SU-DHL-6 (cell line): ENCODE measurements at regions not wholly inside any gene's neighbourhood (a gene's known extent, or its start where the extent isn't known, plus 50 kb on each side); places are given as distances from the start of the nearest gene placed in this dataset.

ENCODE experiments used
- H2AFZ ChIP-seq: fragments of 200-600 bp; sonication (generic); 2 replicates; pipeline ENCODE4 v1.6.1; 2014; ENCODE audit warnings: low read depth, mild to moderate bottlenecking, moderate library complexity, mixed read lengths, antibody characterized with exemption, low read length; ENCODE audit not compliant: severe bottlenecking
- H3F3A ChIP-seq: fragments of 200-600 bp; shearing (Covaris generic); 2 replicates; pipeline ENCODE4 v1.6.0; 2016; ENCODE audit warnings: antibody characterized with exemption, mild to moderate bottlenecking; ENCODE audit not compliant: insufficient read depth
- H3K27ac ChIP-seq: fragments of 200-600 bp; sonication (generic); 2 replicates; pipeline ENCODE4 v1.5.1; 2016; ENCODE audit warnings: low read depth, mild to moderate bottlenecking, low read length, moderate library complexity, mixed read lengths
- H3K27me3 ChIP-seq: fragments of 200-600 bp; sonication (generic), shearing (Covaris generic); 2 replicates; pipeline ENCODE4 v1.6.0; 2014; ENCODE audit warnings: mild to moderate bottlenecking, low read length
- H3K36me3 ChIP-seq: fragments of 200-600 bp; sonication (generic); 2 replicates; pipeline ENCODE4 v1.6.1; 2014; ENCODE audit warnings: mild to moderate bottlenecking, low read length, mixed read lengths
- H3K4me2 ChIP-seq: fragments of 300-600, 200-600 bp; shearing (Covaris generic), sonication (generic); 2 replicates; pipeline ENCODE4 v1.6.0; 2014; ENCODE audit warnings: low read length, low read depth, mild to moderate bottlenecking; ENCODE audit not compliant: poor library complexity, severe bottlenecking
- H3K4me3 ChIP-seq: fragments of 200-600 bp; sonication (generic); 2 replicates; pipeline ENCODE4 v1.5.1; 2014; ENCODE audit warnings: antibody characterized with exemption, low read length, mild to moderate bottlenecking, mixed read lengths; ENCODE audit not compliant: insufficient read depth, poor library complexity, severe bottlenecking
- H3K79me2 ChIP-seq: fragments of 200-600 bp; sonication (generic); 2 replicates; pipeline ENCODE4 v1.6.1; 2014; ENCODE audit warnings: mild to moderate bottlenecking, low read length, moderate library complexity; ENCODE audit not compliant: insufficient read depth
- H3K9ac ChIP-seq: fragments of 200-600 bp; sonication (generic); 2 replicates; pipeline ENCODE4 v1.7.0; 2014; ENCODE audit warnings: mild to moderate bottlenecking, low read length
- H3K9me2 ChIP-seq: fragments of 200-600 bp; sonication (generic); replicated peaks from 2 replicates; pipeline ENCODE4 v1.6.1; 2014; ENCODE audit warnings: low read length; ENCODE audit not compliant: insufficient read depth
- H3K9me3 ChIP-seq: fragments of 200-600 bp; sonication (generic); 2 replicates; pipeline ENCODE4 v1.6.1; 2014; ENCODE audit warnings: low read length, mixed read lengths; ENCODE audit not compliant: insufficient read depth
- H4K20me1 ChIP-seq: fragments of 200-600 bp; sonication (generic); 2 replicates; pipeline ENCODE4 v1.6.1; 2014; ENCODE audit warnings: low read depth, mild to moderate bottlenecking, antibody characterized with exemption, low read length, moderate library complexity, mixed read lengths
- CTCF ChIP-seq: fragments of 200-600 bp; sonication (generic); IDR thresholded peaks from one replicate; pipeline ENCODE4 v1.5.1; 2017; ENCODE audit warnings: antibody characterized with exemption, mild to moderate bottlenecking, low read length, moderate library complexity; ENCODE audit not compliant: insufficient read depth, poor library complexity, severe bottlenecking
- EZH2phosphoT487 ChIP-seq: fragments of 200-600 bp; sonication (generic), shearing (Covaris generic); conservative IDR thresholded peaks from 2 replicates; pipeline ENCODE4 v1.6.1; 2018; ENCODE audit warnings: mild to moderate bottlenecking, antibody characterized with exemption, low read length, moderate library complexity, mixed read lengths

- no peaks in the 10 kb centered on the region for H3K79me2 ChIP-seq
- TF ChIP-seq EZH2phosphoT487 (no peak), CTCF (no peak)
- H3K9me3 ChIP-seq = no peaks in the 10 kb centered on the region
- H3K9ac ChIP-seq = no peak overlapping the region
- H3K4me3 ChIP-seq = no peak overlapping the region
- no peak overlapping the region for H3K4me2 ChIP-seq
- no peaks in the 10 kb centered on the region for H3K36me3 ChIP-seq
- no peaks in the 10 kb centered on the region for H3K9me2 ChIP-seq
- no peaks in the 10 kb centered on the region for H3F3A ChIP-seq
- H2AFZ ChIP-seq = no peak overlapping the region
- H4K20me1 ChIP-seq = no peaks in the 10 kb centered on the region
- H3K27ac ChIP-seq = no peak overlapping the region
- no peaks in the 10 kb centered on the region for H3K27me3 ChIP-seq
These were observed 121.1 kb downstream of the C5orf15 start for GRCh38 chr5:133847301-133847700.

DNA sequence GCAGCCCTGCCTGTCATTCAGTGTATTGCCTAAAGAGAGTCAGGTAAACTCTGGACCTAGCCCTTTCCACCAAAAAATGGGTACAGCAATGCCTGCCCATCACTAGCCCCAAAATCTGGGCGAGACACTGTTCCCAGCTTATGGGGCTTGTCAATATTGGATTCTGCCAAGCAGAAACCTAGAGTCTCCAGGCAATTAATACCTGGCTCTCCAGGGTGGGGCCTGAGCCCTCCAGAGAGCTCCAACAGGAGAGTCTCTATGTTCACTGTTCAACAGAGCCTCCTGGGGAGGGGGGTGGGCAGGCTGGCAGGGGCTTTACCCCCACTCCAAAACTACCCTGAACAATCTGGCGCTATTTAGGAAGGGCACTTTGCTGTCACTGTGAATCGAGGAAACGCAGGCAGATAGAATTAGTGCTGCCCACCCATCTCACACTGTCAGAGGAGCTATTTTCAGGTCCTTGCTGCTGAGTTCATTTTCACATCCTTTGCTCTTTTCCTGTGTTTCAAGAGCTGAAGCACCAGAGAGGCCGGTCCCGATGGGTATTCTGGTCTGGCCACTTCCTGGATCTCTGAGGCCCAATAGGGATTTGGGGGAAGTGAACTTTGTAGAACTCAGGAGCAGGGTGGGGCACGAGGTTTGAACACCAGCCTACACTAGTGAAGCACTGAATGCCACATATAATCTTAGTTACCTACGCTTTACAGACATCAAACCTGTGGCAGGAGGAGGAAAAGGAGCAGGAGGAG, 121.8 kb downstream of the C5orf15 start:
- no peak overlapping the region for H3K4me3 ChIP-seq
- H3K27ac ChIP-seq = no peak overlapping the region
- H3K9me3 ChIP-seq = no peaks in the 10 kb centered on the region
- no peaks in the 10 kb centered on the region for H3K27me3 ChIP-seq
- no peak overlapping the region for H2AFZ ChIP-seq
- H3K36me3 ChIP-seq = no peaks in the 10 kb centered on the region
- H3K79me2 ChIP-seq = no peaks in the 10 kb centered on the region
- H3K4me2 ChIP-seq = no peak overlapping the region
- H3K9me2 ChIP-seq = no peaks in the 10 kb centered on the region
- H3F3A ChIP-seq = no peaks in the 10 kb centered on the region
- TF ChIP-seq EZH2phosphoT487 = no peak
- no peak for TF ChIP-seq CTCF
- H3K9ac ChIP-seq = no peak overlapping the region
- H4K20me1 ChIP-seq = no peaks in the 10 kb centered on the region

- no peak overlapping the region for H3K9ac ChIP-seq
- TF ChIP-seq EZH2phosphoT487 = no peak
- TF ChIP-seq CTCF = no peak
- H4K20me1 ChIP-seq = no peaks in the 10 kb centered on the region
- no peak overlapping the region for H3K27ac ChIP-seq
- H3K79me2 ChIP-seq = no peaks in the 10 kb centered on the region
- no peaks in the 10 kb centered on the region for H3K27me3 ChIP-seq
- H3K36me3 ChIP-seq = no peaks in the 10 kb centered on the region
- no peak overlapping the region for H3K4me3 ChIP-seq
- no peak overlapping the region for H2AFZ ChIP-seq
- H3F3A ChIP-seq = no peaks in the 10 kb centered on the region
- no peak overlapping the region for H3K4me2 ChIP-seq
- no peaks in the 10 kb centered on the region for H3K9me3 ChIP-seq
- H3K9me2 ChIP-seq = no peaks in the 10 kb centered on the region
These were observed 123.2 kb downstream of the C5orf15 start for GRCh38 chr5:133845271-133845670.
